Liver (tissue), 8 donors: ENCODE measurements at regions not wholly inside any gene's neighbourhood (a gene's known extent, or its start where the extent isn't known, plus 50 kb on each side); places are given as distances from the start of the nearest gene placed in this dataset.

Source experiments
- DNase-seq: peaks from one replicate; pipeline ENCODE4 v3.0.0-alpha.2; 2017; ENCODE audit warnings: low spot score
- H3K27ac ChIP-seq, 2 donors: one replicate each; pipeline ENCODE4 v1.7.0; 2013; ENCODE audit warnings: inconsistent platforms in 2 of 2, low read length in 2 of 2, control low read depth in 1 of 2, low read depth in 1 of 2, mild to moderate bottlenecking in 1 of 2
- H3K27me3 ChIP-seq, 4 donors: one replicate each; pipeline versions ENCODE4 v1.6.1 to v1.7.0; 2013; ENCODE audit warnings: low read length in 3 of 4, inconsistent platforms in 1 of 4, mild to moderate bottlenecking in 1 of 4, moderate library complexity in 1 of 4; ENCODE audit not compliant: control insufficient read depth in 4 of 4, insufficient read depth in 4 of 4
- H3K36me3 ChIP-seq, 4 donors: one replicate each; pipeline versions ENCODE4 v1.6.1 to v1.7.0; 2013; ENCODE audit warnings: low read length in 3 of 4, mild to moderate bottlenecking in 3 of 4, low read depth in 1 of 4, moderate library complexity in 1 of 4; ENCODE audit not compliant: control insufficient read depth in 4 of 4, insufficient read depth in 3 of 4
- H3K4me1 ChIP-seq, 4 donors: one replicate each; pipeline versions ENCODE4 v1.6.1 to v1.7.0; 2013; ENCODE audit warnings: low read length in 3 of 4, mild to moderate bottlenecking in 3 of 4, moderate library complexity in 1 of 4; ENCODE audit not compliant: control insufficient read depth in 4 of 4, insufficient read depth in 4 of 4
- H3K4me3 ChIP-seq, 3 donors: one replicate each; pipeline versions ENCODE4 v1.6.1 to v1.7.0; 2013; ENCODE audit warnings: low read length in 3 of 3, control low read depth in 1 of 3, low read depth in 1 of 3, mild to moderate bottlenecking in 1 of 3
- H3K9ac ChIP-seq, 2 donors: one replicate each; pipeline ENCODE4 v1.7.0; 2013; ENCODE audit warnings: low read length in 2 of 2, mild to moderate bottlenecking in 2 of 2, moderate library complexity in 2 of 2, control low read depth in 1 of 2, low read depth in 1 of 2
- H3K9me3 ChIP-seq, 4 donors: one replicate each; pipeline versions ENCODE4 v1.6.1 to v1.7.0; 2013; ENCODE audit warnings: low read length in 3 of 4; ENCODE audit not compliant: control insufficient read depth in 4 of 4
- ATF3 ChIP-seq: IDR thresholded peaks from 2 replicates; pipeline ENCODE4 v1.6.1; 2016; ENCODE audit warnings: antibody characterized with exemption
- CTCF ChIP-seq: fragments of 150-350 bp; IDR thresholded peaks from 2 replicates; pipeline ENCODE4 v1.5.1; 2017; ENCODE audit warnings: improper control_type of control experiment, low read depth, low read length; ENCODE audit not compliant: missing input control
- EGR1 ChIP-seq, 2 donors: IDR thresholded peaks; 2 replicates each; pipeline ENCODE4 v1.6.1; 2016 to 2018; ENCODE audit warnings: antibody characterized with exemption in 2 of 2, low read depth in 2 of 2
- FOXA1 ChIP-seq: IDR thresholded peaks from 2 replicates; pipeline ENCODE4 v1.6.1; 2016; ENCODE audit warnings: antibody characterized with exemption
- FOXA2 ChIP-seq: IDR thresholded peaks from 2 replicates; pipeline ENCODE4 v1.6.1; 2016; ENCODE audit warnings: antibody characterized with exemption
- GABPA ChIP-seq, 2 donors: IDR thresholded peaks in 1 of 2; conservative IDR thresholded peaks in 1 of 2; 2 replicates each; pipeline ENCODE4 v1.6.1; 2016; ENCODE audit warnings: antibody characterized with exemption in 2 of 2, mild to moderate bottlenecking in 1 of 2, moderate library complexity in 1 of 2
- HNF4A ChIP-seq, 2 donors: conservative IDR thresholded peaks; 2 replicates each; pipeline ENCODE4 v1.6.1; 2016; ENCODE audit warnings: antibody characterized with exemption in 2 of 2, mild to moderate bottlenecking in 2 of 2
- HNF4G ChIP-seq: IDR thresholded peaks from 2 replicates; pipeline ENCODE4 v1.6.1; 2016; ENCODE audit warnings: antibody characterized with exemption
- JUND ChIP-seq, 2 donors: IDR thresholded peaks; 2 replicates each; pipeline ENCODE4 v1.6.1; 2016; ENCODE audit warnings: antibody characterized with exemption in 2 of 2
- NR2F2 ChIP-seq: IDR thresholded peaks from 2 replicates; pipeline ENCODE4 v1.6.1; 2016; ENCODE audit warnings: antibody characterized with exemption
- RAD21 ChIP-seq, 2 donors: IDR thresholded peaks; 2 replicates each; pipeline ENCODE4 v1.6.1; 2016; ENCODE audit warnings: antibody characterized with exemption in 2 of 2, mild to moderate bottlenecking in 2 of 2
- REST ChIP-seq: IDR thresholded peaks from 2 replicates; pipeline ENCODE4 v1.6.1; 2016; ENCODE audit warnings: antibody characterized with exemption, mild to moderate bottlenecking
- RXRA ChIP-seq, 2 donors: IDR thresholded peaks; 2 replicates each; pipeline ENCODE4 v1.6.1; 2017 to 2018; ENCODE audit warnings: antibody characterized with exemption in 2 of 2, mild to moderate bottlenecking in 1 of 2
- TAF1 ChIP-seq: conservative IDR thresholded peaks from 2 replicates; pipeline ENCODE4 v1.6.1; 2016; ENCODE audit warnings: antibody characterized with exemption, mild to moderate bottlenecking
- YY1 ChIP-seq: IDR thresholded peaks from 2 replicates; pipeline ENCODE4 v1.6.1; 2016; ENCODE audit warnings: antibody characterized with exemption, mild to moderate bottlenecking
- ZBTB33 ChIP-seq: IDR thresholded peaks from 2 replicates; pipeline ENCODE4 v1.6.1; 2016; ENCODE audit warnings: antibody characterized with exemption
- WGBS: extraction: QIAGEN DNeasy Blood & Tissue Kit; methylation state at CpG from one replicate; pipeline ENCODE4 v1.1.7; 2013; 5-methylcytosine and 5-hydroxymethylcytosine counted together
- donor health status: healthy.
- donor health status: healthy.
- donor health status: healthy.
- donor health status: healthy.
- donor health status: healthy.

- no peak for TF ChIP-seq FOXA1
- TF ChIP-seq ATF3: no peak
- TF ChIP-seq NR2F2: no peak
- TF ChIP-seq GABPA (IDR thresholded peaks at IDR 0.05 in 1 of 2, conservative IDR thresholded peaks at IDR 0.05 in 1 of 2): no peak
Observed at GRCh38 chr5:121380066-121380465, 471.6 kb upstream of the FTMT start (continued).

- no peak for TF ChIP-seq FOXA1
- TF ChIP-seq CTCF: no peak
- no peak for TF ChIP-seq HNF4G
- no peak for TF ChIP-seq ZBTB33
- TF ChIP-seq EGR1 (IDR thresholded peaks at IDR 0.05; ENCODE audit: low read depth in 2 of 2): no peak
- TF ChIP-seq GABPA (IDR thresholded peaks at IDR 0.05 in 1 of 2, conservative IDR thresholded peaks at IDR 0.05 in 1 of 2): no peak
- no peak for TF ChIP-seq HNF4A (conservative IDR thresholded peaks at IDR 0.05)
- no peak for TF ChIP-seq ATF3
- TF ChIP-seq RAD21 (IDR thresholded peaks at IDR 0.05): no peak
- TF ChIP-seq REST: no peak
- no peak for TF ChIP-seq FOXA2
- no peak for TF ChIP-seq NR2F2
- TF ChIP-seq YY1: no peak
- no peak for TF ChIP-seq JUND (IDR thresholded peaks at IDR 0.05)
- TF ChIP-seq RXRA (IDR thresholded peaks at IDR 0.05): no peak
- no peak for TF ChIP-seq TAF1
- no peak for DNase-seq
Observed at GRCh38 chr5:121384359-121384758, 467.3 kb upstream of the FTMT start.

More at GRCh38 chr5:121384359-121384758, 467.3 kb upstream of the FTMT start:
- Histone ChIP-seq H3K36me3 (no peaks in the 10 kb centered on the region), H3K9me3 (no peaks in the 10 kb centered on the region), H3K27me3 (no peaks in the 10 kb centered on the region), H3K9ac (no peak overlapping the region), H3K4me1 (no peaks in the 10 kb centered on the region), H3K27ac (no peak overlapping the region), H3K4me3 (no peak overlapping the region)
- 76% methylated on average over 5 of the region's 5 CpGs for WGBS
